HG02938 (cell line): ENCODE measurements at regions not wholly inside any gene's neighbourhood (a gene's known extent, or its start where the extent isn't known, plus 50 kb on each side); places are given as distances from the start of the nearest gene placed in this dataset.

Experiments
- ATAC-seq: cut with Tn5 transposase; IDR thresholded peaks from one replicate; pipeline ENCODE4 v1.9.1; 2021; ENCODE audit warnings: mild to moderate bottlenecking, moderate library complexity; ENCODE audit not compliant: unreplicated experiment

DNA sequence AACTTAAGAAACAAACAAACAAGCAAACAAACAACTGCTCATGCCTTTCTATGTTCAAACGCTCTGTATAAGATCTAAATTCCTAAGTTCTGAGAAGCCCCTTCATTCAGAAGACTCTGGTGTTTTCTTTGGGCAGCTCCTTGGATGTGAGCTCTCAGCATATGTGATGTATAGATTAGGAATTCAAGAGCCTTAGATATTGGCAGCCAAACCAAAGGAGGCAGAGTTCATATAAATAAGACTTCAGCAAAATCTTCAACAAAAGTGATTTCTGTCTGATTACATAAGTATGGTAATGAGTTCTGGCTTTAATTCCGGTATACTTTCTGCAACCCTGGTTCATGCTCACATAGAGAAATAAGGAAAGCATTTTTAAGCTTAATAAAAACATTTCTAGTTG, 145.6 kb downstream of the DYRK2 start:
- no peak for ATAC-seq

DNA sequence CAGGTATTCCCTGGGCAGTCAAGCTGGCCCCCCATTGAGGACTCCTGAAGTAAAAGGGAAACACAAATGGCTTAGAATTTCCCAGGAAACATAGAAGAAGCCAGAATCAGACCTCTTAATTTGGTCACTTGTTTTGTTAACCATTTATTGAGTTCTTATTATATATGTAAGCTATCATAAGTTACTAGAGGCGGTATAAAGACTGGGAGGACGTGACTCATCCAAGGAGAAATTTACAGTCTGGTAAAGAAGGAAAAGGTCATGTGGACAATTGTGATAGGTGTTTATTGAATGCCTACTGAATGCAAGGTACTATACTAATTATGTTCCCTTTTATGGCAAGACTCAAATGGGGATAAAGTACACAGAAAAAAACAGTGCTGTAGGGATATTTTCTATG, 146.7 kb downstream of the DYRK2 start:
- no peak for ATAC-seq

DNA sequence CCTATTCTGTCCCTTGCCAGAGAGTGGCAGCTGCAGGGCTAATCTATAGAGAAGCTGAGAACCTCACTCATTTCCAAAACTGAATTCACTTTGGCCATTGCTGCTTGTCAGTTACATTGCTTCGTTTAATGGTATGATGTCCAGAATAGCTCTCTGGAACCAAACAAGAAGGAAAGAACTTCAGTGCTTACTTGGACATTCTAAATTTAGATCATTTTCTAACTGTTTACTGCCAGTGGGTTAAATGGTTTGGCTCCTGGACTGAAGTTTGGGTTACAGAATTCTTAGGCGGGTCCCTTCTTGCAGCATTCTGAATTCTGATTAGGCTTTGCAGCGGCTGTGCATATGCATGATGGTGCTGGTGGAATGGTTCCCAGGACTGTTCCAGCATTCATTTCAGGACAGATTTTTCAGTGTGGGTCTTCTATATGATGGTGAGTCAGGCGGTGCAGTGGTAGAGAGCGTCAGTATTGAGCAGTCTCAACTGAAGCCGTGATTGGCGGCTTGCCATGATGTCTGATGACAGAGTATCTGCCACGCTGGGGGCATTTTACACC, 148.7 kb downstream of the DYRK2 start:
- ATAC-seq = no peak

DNA sequence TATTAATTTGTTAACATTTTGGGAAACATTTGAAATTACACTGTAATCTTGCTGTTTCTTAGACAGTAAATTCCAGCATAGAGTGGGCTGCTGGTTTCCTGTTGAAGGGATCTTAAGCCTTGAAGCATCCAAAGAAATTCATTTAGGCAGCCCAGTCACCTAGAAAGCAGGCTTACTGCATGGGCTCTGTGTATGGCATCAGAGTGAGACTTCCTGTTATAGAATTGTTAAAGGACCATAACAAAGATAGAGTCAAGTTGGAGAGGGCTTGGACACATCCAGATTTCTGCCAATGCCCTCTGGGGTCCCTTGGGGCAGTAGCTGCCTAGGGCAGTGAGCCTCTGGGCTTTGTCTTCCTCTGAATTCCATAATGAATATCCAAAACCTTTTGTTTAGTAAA, 149.2 kb downstream of the DYRK2 start:
- ATAC-seq = no peak

DNA sequence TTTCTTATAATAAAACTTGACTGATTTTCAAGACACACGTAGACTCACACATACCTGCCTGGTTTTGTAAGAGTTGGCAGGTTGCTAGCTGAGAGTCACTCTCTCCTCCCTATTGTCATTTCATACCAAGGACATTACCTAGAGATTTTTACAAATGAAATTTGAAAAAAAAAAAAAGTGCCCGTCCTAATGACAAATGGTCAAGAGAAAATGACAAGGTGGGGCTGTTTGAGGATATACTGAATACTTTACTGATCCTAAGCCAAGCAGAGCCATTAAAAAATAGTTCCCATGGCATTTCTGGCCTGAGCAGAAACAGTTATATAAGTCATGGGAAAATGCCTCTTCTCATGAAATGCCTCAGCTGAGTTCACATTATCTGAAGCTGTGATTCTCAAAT, 150.2 kb downstream of the DYRK2 start:
- ATAC-seq = no peak

DNA sequence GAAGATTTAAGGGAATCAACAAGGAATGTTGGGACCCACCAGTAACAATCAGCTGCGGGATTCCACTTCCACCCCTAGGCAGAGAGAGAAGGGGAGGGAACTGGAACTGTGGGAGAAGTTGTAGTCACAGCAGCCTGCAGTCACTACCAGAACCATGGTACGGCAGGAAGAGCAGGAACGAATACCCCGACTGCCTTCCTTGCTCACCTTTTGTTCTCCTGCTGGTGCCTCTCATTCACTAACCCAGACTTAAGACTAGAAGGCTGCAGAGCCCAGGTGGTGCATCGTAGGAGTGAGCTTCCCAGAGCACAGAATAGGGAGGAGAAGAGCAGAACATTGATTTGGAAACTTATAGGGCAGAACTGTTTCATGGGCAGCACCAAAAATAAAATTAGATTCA, 154.2 kb downstream of the DYRK2 start:
- ATAC-seq = no peak

DNA sequence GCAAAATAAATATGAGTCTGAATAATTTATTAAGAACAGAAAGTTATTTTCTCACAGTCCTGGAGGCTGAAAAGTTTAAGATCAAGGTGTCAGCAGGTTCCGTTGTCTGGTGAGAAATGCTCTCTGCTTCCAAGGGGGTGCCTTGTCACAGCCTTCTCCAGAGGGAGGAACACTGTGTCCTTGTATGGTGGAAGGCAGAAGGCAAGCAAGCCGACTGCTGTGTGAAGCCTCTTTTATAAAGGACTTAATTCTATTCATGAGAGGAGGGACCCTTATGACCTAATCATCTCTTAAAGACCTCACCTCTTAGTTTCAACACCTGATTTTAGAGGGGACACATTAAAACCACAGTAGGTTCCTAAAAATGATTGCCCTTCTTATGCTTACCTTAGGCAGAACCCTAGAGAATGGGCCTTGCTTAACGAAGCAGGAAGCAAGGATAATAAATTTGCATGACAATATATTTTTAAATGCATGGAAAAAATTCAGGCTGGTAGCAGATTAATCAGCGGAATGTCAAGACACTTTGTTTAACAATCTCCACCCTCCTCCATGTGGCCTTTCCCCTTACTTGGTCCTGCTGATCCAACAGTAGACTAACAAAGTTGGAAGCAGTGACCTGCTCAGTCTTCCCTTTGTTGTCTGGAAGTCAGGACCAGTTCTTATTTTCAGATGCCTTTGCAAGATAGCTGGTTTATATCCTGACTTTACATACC, 154.9 kb downstream of the DYRK2 start:
- ATAC-seq = no peak

GRCh38 chr12:67804168-67804567, 155.6 kb downstream of the DYRK2 start:
- ATAC-seq = peak; percentile 65

GRCh38 chr12:67807814-67808213, 159.3 kb downstream of the DYRK2 start:
- ATAC-seq = no peak

DNA sequence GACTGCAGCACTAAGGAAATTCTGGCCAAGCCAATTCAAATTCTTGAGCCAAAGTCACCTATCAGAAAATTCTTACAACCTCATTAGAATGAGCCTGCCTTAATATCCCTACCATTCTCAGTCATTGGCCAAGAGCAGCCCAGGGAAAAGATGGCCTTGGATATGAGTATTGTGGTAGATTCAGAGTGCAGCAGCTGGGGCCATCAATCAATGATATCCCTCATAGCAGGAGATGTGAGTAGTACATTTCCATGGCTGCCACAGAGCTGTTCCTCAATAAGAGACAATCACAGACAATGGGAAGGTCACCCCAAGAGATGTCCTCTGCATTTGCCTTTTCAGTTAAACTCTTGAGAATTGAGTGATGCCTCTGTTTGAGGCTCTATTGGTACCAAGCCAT, 161.6 kb downstream of the DYRK2 start:
- ATAC-seq = no peak

GRCh38 chr12:67811437-67812361, 163.2 kb downstream of the DYRK2 start:
- no peak for ATAC-seq

GRCh38 chr12:67813456-67813904, 164.9 kb downstream of the DYRK2 start:
- no peak for ATAC-seq

- ATAC-seq = no peak
These were observed 167.7 kb downstream of the DYRK2 start for GRCh38 chr12:67816269-67816668.

DNA sequence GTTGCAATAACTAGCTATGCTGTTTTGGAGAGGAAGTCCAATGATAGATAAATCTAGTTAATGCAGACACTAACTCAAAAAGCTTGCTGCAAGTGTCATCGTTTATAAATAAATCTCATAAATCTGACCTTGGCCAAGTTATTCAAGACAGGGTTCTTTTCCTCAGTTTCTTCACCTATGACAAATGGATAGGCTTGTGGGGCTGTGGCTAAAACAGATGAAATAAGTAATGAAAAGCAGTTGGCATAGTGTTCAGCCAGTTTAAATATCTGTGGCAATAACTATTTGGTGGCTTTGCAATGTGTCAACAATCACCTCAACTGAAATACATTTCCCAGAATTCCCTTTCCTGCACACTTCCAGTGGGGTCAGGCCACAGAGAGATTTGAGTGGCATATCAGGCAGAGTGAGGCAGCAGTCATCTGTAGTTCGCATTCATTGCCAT, 169.9 kb downstream of the DYRK2 start:
- ATAC-seq = no peak

GRCh38 chr12:67819902-67820301, 169.3 kb upstream of the IFNG-AS1 start:
- no peak for ATAC-seq

GRCh38 chr12:67820694-67821093, 168.6 kb upstream of the IFNG-AS1 start:
- no peak for ATAC-seq

- ATAC-seq = no peak
These were observed 166.4 kb upstream of the IFNG-AS1 start for GRCh38 chr12:67822826-67823225.

DNA sequence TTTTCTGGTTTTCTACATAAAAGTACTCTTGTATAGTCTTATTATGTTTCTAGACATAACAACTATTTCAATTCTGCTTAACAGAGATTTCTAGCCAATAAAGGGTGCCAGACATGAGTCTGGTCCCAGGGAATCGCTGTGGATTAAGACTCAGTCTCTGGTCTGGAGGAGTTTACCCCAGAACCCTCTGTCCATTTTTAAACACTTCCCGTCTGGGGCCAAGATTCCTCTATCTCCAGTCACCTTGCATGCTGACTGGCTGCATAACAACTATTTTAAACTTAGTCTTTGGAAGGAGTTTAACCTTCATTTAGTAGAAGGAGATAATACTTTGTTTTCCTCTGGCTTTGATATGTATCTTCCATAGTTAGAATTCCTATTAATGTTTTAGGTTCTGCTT, 163.1 kb upstream of the IFNG-AS1 start:
- ATAC-seq = no peak

DNA sequence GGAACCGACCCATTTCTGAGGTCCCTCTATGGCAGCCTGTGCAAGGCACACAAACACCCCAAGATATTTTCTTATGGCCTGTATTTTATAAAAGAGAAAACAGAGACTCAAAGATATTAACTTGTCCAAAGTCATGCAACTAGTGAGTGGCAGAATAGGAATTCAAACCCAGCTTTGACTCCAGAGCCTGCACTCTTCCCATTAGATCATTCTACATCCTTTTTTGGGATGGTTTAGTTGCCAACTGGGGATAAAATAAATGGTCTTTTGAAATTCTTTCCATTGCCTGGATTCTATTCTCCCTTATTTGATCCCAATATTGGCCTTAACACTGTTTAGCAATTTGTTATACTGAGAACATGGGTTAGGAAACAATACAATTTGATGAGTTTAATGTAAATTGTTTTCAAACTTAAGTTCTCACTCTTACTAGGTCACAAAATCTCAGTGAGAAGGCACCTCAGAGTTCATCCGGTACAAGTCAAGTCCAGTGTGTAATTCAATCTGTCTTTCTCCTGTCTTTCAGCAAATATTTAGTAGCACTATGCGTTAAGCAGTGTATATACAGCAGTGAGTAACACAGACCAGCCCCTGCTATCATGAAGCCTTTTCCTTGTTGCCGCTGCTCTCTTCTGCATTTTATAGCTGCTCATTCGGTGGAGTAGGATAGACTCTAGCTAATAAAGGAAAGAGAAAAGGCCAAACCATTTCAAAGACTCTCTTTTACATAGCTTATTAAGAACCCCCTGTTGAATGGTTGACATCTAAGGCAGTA, 162.1 kb upstream of the IFNG-AS1 start:
- ATAC-seq = no peak

DNA sequence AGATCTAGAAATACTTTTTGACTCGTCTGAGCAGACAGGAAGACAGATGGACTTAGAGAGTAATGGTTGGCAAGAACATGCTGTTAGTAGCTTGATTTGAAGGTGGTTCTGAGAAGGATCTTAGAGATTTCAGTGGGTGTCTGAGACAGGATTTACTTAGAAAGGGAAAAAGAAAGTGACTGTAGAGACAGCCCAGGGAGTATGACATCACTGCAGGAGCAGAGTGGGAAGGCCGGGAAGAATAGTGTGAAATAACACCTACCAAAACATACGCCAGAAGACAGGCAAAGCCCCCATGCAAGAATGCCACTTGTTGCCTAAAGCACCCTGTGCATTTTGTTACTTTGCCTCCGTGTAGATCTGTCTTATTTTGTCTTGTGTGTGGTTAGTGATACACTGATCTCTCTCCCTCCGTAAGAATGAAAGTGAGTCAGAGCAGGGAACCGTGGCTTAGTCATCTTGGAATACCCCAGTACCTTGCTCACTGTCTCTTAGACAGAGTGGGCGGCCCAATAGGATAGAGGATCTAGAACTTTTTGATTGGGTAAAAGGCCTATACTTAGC, 161.3 kb upstream of the IFNG-AS1 start:
- peak; percentile 59 for ATAC-seq

DNA sequence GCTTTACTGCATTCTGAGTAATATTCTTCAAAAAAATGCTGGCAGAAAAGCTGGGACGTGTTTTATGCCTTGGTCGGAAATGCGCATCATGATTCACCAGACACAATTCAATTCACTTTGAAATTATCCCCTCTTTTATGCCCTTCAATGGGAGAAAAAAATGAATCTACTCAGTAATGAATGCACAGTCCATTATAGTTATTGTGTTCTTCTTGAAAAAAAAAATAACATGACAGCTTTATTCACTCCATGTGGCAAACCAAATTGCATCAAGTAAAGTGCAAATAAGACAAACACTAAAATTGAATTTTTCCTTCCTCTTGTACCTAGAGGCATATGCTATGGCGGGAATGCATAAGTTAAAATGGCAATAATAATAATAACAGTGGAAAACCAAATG, 159.4 kb upstream of the IFNG-AS1 start:
- no peak for ATAC-seq
